GM18517 (cell line): ENCODE measurements at regions not wholly inside any gene's neighbourhood (a gene's known extent, or its start where the extent isn't known, plus 50 kb on each side); places are given as distances from the start of the nearest gene placed in this dataset.
"Not testable (repeated sequence)": the region's sequence is repeated elsewhere in the genome, so short reads cannot be mapped to it uniquely, and the experiment has no call there.

ENCODE experiments used
- ATAC-seq: cut with Tn5 transposase; IDR thresholded peaks from one replicate; pipeline ENCODE4 v1.9.1; 2021; ENCODE audit warnings: mild to moderate bottlenecking, moderate library complexity; ENCODE audit not compliant: unreplicated experiment

GRCh38 chr9:24881361-24881760 lies 335.7 kb upstream of the IZUMO3 start:
- ATAC-seq: no peak

- ATAC-seq: no peak
Measured at GRCh38 chr9:24879591-24879990, 333.9 kb upstream of the IZUMO3 start.

GRCh38 chr9:24856601-24857000 lies 310.9 kb upstream of the IZUMO3 start:
- not testable (repeated sequence) for ATAC-seq

GRCh38 chr9:24846248-24846912 lies 300.7 kb upstream of the IZUMO3 start:
- ATAC-seq: no peak

- no peak for ATAC-seq
Measured at GRCh38 chr9:24844217-24844616, 298.5 kb upstream of the IZUMO3 start.

- no peak for ATAC-seq
Measured at GRCh38 chr9:24841993-24842392, 296.3 kb upstream of the IZUMO3 start.

- ATAC-seq: no peak
Measured at GRCh38 chr9:24832307-24832706, 286.6 kb upstream of the IZUMO3 start.

GRCh38 chr9:24828687-24829086 lies 283.0 kb upstream of the IZUMO3 start:
- ATAC-seq: no peak

GRCh38 chr9:24824607-24825006 lies 278.9 kb upstream of the IZUMO3 start:
- ATAC-seq: no peak

- no peak for ATAC-seq
Measured at GRCh38 chr9:24820196-24820595, 274.5 kb upstream of the IZUMO3 start.

- ATAC-seq: no peak
Measured at GRCh38 chr9:24817756-24818155, 272.1 kb upstream of the IZUMO3 start.

GRCh38 chr9:24816006-24816405 lies 270.3 kb upstream of the IZUMO3 start:
- ATAC-seq: no peak

- no peak for ATAC-seq
Measured at GRCh38 chr9:24801344-24801743, 255.6 kb upstream of the IZUMO3 start.

GRCh38 chr9:24793787-24794186 lies 248.1 kb upstream of the IZUMO3 start:
- no peak for ATAC-seq

- no peak for ATAC-seq
Measured at GRCh38 chr9:24776226-24776625, 230.5 kb upstream of the IZUMO3 start.

- ATAC-seq: not testable (repeated sequence)
Measured at GRCh38 chr9:24774199-24774598, 228.5 kb upstream of the IZUMO3 start.

GRCh38 chr9:24766081-24766480 lies 220.4 kb upstream of the IZUMO3 start:
- ATAC-seq: no peak

GRCh38 chr9:24765025-24765756 lies 219.5 kb upstream of the IZUMO3 start:
- no peak for ATAC-seq

GRCh38 chr9:24738421-24738961 lies 192.8 kb upstream of the IZUMO3 start:
- ATAC-seq: no peak

- no peak for ATAC-seq
Measured at GRCh38 chr9:24731754-24732153, 186.1 kb upstream of the IZUMO3 start.

GRCh38 chr9:24721621-24722020 lies 175.9 kb upstream of the IZUMO3 start:
- ATAC-seq: no peak

GRCh38 chr9:24712206-24712605 lies 166.5 kb upstream of the IZUMO3 start:
- no peak for ATAC-seq
